Spleen (tissue), 11 donors: ENCODE measurements at regions not wholly inside any gene's neighbourhood (a gene's known extent, or its start where the extent isn't known, plus 50 kb on each side); places are given as distances from the start of the nearest gene placed in this dataset.

Experiments used
- DNase-seq: peaks from one replicate; pipeline ENCODE4 v3.0.0-alpha.2; 2020
- H3K27ac ChIP-seq, 8 donors: fragments of 200-600 bp; sonication (generic) in 7 of 8; 1 replicate in 4 of 8; 2 replicates in 4 of 8; pipeline versions ENCODE4 v1.5.0 to v1.8.0; 2016 to 2021; ENCODE audit warnings: inconsistent platforms in 4 of 8, mild to moderate bottlenecking in 4 of 8, moderate library complexity in 1 of 8
- H3K27me3 ChIP-seq, 7 donors: fragments of 200-600 bp; sonication (generic) in 6 of 7; replicated peaks in 1 of 7; 1 replicate in 4 of 7; 2 replicates in 3 of 7; pipeline versions ENCODE4 v1.5.0 to v1.8.0; 2016 to 2021; ENCODE audit warnings: inconsistent platforms in 3 of 7, mild to moderate bottlenecking in 1 of 7
- H3K36me3 ChIP-seq, 6 donors: fragments of 200-600 bp; sonication (generic) in 5 of 6; 1 replicate in 4 of 6; 2 replicates in 2 of 6; pipeline versions ENCODE4 v1.5.0 to v1.8.0; 2016 to 2021; ENCODE audit warnings: inconsistent platforms in 2 of 6
- H3K4me1 ChIP-seq, 6 donors: fragments of 200-600 bp; sonication (generic) in 5 of 6; 1 replicate in 3 of 6; 2 replicates in 3 of 6; pipeline versions ENCODE4 v1.5.0 to v1.8.0; 2016 to 2021; ENCODE audit warnings: inconsistent platforms in 3 of 6
- H3K4me3 ChIP-seq, 8 donors: fragments of 200-600 bp; sonication (generic) in 7 of 8; 1 replicate in 4 of 8; 2 replicates in 4 of 8; pipeline versions ENCODE4 v1.5.0 to v1.8.0; 2016 to 2021; ENCODE audit warnings: inconsistent platforms in 4 of 8, mild to moderate bottlenecking in 4 of 8, moderate library complexity in 2 of 8
- H3K9me3 ChIP-seq, 8 donors: fragments of 200-600 bp; sonication (generic) in 7 of 8; 1 replicate in 4 of 8; 2 replicates in 4 of 8; pipeline versions ENCODE4 v1.5.0 to v1.8.0; 2016 to 2021; ENCODE audit warnings: inconsistent platforms in 4 of 8
- POLR2A ChIP-seq, 3 donors: fragments of 450-650 bp; IDR thresholded peaks; one replicate each; pipeline ENCODE4 v1.5.1; 2017; ENCODE audit warnings: antibody characterized with exemption in 3 of 3, mild to moderate bottlenecking in 1 of 3
- POLR2AphosphoS5 ChIP-seq, 3 donors: sonication (generic); formaldehyde crosslinking; IDR thresholded peaks; one replicate each; pipeline ENCODE4 v1.5.1; 2017; ENCODE audit warnings: antibody characterized with exemption in 3 of 3
- WGBS, 5 donors: extraction: QIAGEN DNeasy Blood & Tissue Kit in 3 of 5; methylation state at CpG; one replicate each; pipeline versions ENCODE4 v1.1.5 to v1.1.7; 2013 to 2018; 5-methylcytosine and 5-hydroxymethylcytosine counted together
- intact Hi-C: fragments of 100-400 bp; cut with DNase I; formaldehyde crosslinking; loops from one replicate; pipeline ENCODE4 v1.15.0; 2023; ENCODE audit warnings: low total_unique reads
- TF ChIP-seq, protein P1 (sequence below), 11 experiments: fragments of 200-600 bp in 7 of 11; fragments of 450-650 bp in 4 of 11; sonication (generic) in 4 of 11; IDR thresholded peaks in 8 of 11; conservative IDR thresholded peaks in 3 of 11; 1 replicate in 7 of 11; 2 replicates in 4 of 11; pipeline versions ENCODE4 v1.4.0 to v1.8.0; 2016 to 2021; ENCODE audit warnings: antibody characterized with exemption in 11 of 11, inconsistent platforms in 4 of 11, mild to moderate bottlenecking in 1 of 11
- donor health status: healthy with polysubstance abuse.
- donor health status: DM: no; HTN: no; CAD: no; lungs with moderate emphysema.
- donor health status: DM: no; HTN: no; CAD: no.
- donor health status: Bipolar disorder and iron deficiency.
- donor health status: healthy.
- donor health status: DM: no; HTN: no; CAD: no.
- donor health status: DM: yes; HTN: yes; CAD: no.

DNA sequence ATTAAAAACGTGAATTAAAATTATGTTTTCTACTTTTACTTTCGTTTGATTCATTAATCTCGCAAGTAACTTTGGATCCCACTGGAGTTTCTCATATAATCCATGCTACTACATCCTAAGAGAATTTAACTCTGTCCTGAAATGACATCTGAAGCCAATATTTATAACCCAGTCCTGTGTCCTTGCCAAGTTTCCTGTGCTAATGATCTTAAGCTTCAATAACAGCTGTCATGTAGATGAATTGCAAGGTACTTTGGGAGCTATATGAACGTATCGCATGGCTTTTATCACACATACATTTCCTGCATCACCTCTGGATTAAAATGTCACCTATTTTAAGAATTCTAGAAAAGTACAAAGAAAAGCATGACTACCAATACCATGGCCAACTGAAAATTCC is 833.8 kb upstream of the CITED2 start:
- WGBS, 5 donors, result 41 to 65% (median 57%) methylated on average over 5 of the region's 5 CpGs
- intact Hi-C loops, result no loop called here
- Histone ChIP-seq H3K27me3 (no peaks in the 10 kb centered on the region), H3K36me3 (no peaks in the 10 kb centered on the region), H3K4me3 (no peak overlapping the region), H3K4me1 (peaks cover 0 to 5% (median 4%) of the 10 kb centered on the region in 6 donors), H3K27ac (peak overlapping the region in 4 of 8 donors; percentile 5 to 46 (median 10)), H3K9me3 (no peaks in the 10 kb centered on the region)
- DNase-seq, result no peak
- TF ChIP-seq POLR2A (IDR thresholded peaks at IDR 0.05), result no peak
- TF ChIP-seq, protein P1, sequence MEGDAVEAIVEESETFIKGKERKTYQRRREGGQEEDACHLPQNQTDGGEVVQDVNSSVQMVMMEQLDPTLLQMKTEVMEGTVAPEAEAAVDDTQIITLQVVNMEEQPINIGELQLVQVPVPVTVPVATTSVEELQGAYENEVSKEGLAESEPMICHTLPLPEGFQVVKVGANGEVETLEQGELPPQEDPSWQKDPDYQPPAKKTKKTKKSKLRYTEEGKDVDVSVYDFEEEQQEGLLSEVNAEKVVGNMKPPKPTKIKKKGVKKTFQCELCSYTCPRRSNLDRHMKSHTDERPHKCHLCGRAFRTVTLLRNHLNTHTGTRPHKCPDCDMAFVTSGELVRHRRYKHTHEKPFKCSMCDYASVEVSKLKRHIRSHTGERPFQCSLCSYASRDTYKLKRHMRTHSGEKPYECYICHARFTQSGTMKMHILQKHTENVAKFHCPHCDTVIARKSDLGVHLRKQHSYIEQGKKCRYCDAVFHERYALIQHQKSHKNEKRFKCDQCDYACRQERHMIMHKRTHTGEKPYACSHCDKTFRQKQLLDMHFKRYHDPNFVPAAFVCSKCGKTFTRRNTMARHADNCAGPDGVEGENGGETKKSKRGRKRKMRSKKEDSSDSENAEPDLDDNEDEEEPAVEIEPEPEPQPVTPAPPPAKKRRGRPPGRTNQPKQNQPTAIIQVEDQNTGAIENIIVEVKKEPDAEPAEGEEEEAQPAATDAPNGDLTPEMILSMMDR (IDR thresholded peaks at IDR 0.05 in 8 of 11, conservative IDR thresholded peaks at IDR 0.05 in 3 of 11), result no peak
- TF ChIP-seq POLR2AphosphoS5 (IDR thresholded peaks at IDR 0.05), result no peak

DNA sequence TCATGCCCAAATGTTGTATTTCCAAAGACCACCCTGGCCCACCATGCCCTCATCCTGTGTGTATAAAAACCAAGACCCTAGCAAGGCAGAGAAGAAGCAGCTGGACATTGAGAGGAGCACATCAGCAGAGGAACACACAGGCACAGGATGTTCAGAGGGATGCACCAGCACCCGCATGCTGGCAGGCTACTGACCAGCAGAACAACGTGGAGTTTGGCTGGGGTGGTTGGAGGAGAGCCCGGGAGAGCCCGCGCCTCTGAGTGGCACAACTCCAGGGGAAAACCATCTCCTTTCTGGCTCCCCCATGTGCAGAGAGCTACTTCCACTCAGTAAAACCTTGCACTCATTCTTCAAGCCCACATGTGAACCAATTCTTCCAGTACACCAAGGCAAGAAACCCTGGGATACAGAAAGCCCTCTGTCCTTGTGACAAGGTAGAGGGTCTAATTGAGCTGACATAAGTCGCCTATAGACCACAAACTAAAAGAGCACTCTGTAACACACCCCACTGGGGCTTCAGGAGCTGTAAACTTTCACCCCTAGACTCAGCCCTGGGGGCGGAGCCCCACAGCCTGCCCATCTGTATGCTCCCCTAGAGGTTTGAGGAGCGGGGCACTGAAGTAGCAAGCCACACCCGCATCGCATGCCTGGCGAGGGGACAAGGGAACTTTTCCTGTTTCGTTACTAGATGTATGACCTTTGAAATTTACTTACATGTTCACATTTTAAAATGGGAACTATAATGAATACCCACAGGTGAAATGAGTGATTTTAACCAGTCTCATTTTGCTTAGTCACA is 831.5 kb upstream of the CITED2 start:
- intact Hi-C loops, result no loop called here
- DNase-seq, result no peak
- WGBS, 5 donors, result 74 to 93% (median 85%) methylated on average over 12 of the region's 12 CpGs
- H3K9me3 ChIP-seq, result no peaks in the 10 kb centered on the region
- no peak overlapping the region for H3K4me3 ChIP-seq
- peaks cover 0 to 14% (median 6%) of the 10 kb centered on the region in 6 donors for H3K4me1 ChIP-seq
- no peak overlapping the region for H3K27ac ChIP-seq
- TF ChIP-seq POLR2A (IDR thresholded peaks at IDR 0.05) (no peak), POLR2AphosphoS5 (IDR thresholded peaks at IDR 0.05) (no peak)
- TF ChIP-seq, protein P1 (IDR thresholded peaks at IDR 0.05 in 8 of 11, conservative IDR thresholded peaks at IDR 0.05 in 3 of 11), result no peak
- no peaks in the 10 kb centered on the region for H3K27me3 ChIP-seq
- H3K36me3 ChIP-seq, result no peaks in the 10 kb centered on the region

DNA sequence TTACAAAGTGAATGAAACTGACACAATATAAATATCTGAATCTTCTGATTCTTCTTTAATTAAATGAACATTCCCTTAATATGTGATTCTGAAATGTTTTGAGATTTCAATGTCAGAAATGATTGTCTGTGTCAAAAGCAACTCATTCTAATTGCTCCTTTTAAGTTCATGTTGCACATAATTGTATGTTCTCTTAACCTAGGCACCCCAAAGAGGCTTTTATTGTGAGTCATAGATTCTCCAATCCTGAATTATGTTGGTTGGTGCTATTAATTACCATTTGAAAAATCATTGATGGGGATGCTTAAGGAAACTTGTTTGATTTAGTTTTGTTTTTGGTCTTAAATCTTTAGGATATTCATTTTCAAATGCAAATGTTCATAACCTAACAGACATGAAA is 829.7 kb upstream of the CITED2 start:
- H3K4me3 ChIP-seq, result no peak overlapping the region
- no peaks in the 10 kb centered on the region for H3K9me3 ChIP-seq
- DNase-seq, result no peak
- H3K27me3 ChIP-seq, result no peaks in the 10 kb centered on the region
- peak overlapping the region in 3 of 8 donors; percentile 36 to 63 (median 62) for H3K27ac ChIP-seq
- TF ChIP-seq POLR2AphosphoS5 (IDR thresholded peaks at IDR 0.05) (no peak), POLR2A (IDR thresholded peaks at IDR 0.05) (no peak)
- TF ChIP-seq, protein P1 (IDR thresholded peaks at IDR 0.05 in 8 of 11, conservative IDR thresholded peaks at IDR 0.05 in 3 of 11), result no peak
- H3K4me1 ChIP-seq, result peaks cover 0 to 14% (median 6%) of the 10 kb centered on the region in 6 donors
- H3K36me3 ChIP-seq, result no peaks in the 10 kb centered on the region
- intact Hi-C loops, result no loop called here

DNA sequence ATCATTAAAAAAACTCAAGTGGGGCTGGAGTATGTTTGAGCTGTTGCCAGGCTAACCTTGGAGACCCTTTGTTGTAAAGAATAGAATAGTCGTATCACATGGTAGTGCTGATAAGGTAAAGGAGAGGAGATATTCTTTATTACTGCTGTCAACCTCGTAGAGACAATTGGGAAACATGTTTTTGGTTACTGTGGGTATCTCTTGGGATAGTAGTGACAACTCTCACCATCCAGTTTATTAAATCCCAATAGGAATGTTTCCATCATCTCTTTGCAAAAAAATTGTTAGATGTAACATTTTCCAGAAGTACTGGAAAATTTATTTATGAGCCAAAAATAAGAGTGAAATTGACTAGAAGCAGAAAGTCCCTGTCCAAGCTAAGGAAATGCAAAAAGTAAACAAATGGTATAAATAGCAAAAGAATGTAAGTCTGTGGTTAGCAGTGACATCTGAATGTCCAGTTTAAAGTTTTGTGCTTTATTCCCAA is 829.3 kb upstream of the CITED2 start:
- intact Hi-C loops, result no loop called here
- 39 to 65% (median 53%) methylated on average over 2 of the region's 2 CpGs for WGBS, 5 donors

More for the DNA sequence above, 829.3 kb upstream of the CITED2 start:
- Histone ChIP-seq H3K36me3 (no peaks in the 10 kb centered on the region), H3K9me3 (no peaks in the 10 kb centered on the region), H3K4me1 (peaks cover 0 to 14% (median 6%) of the 10 kb centered on the region in 6 donors), H3K27me3 (no peaks in the 10 kb centered on the region), H3K4me3 (no peak overlapping the region), H3K27ac (peak overlapping the region in 7 of 8 donors; percentile 36 to 63 (median 51))
- TF ChIP-seq POLR2A (IDR thresholded peaks at IDR 0.05) (no peak), POLR2AphosphoS5 (IDR thresholded peaks at IDR 0.05) (no peak)
- TF ChIP-seq, protein P1 (IDR thresholded peaks at IDR 0.05 in 8 of 11, conservative IDR thresholded peaks at IDR 0.05 in 3 of 11), result no peak
- DNase-seq, result no peak
